B cell (primary cell): ENCODE measurements at regions not wholly inside any gene's neighbourhood (a gene's known extent, or its start where the extent isn't known, plus 50 kb on each side); places are given as distances from the start of the nearest gene placed in this dataset.

Experiments
- ATAC-seq: fragments of 200-7000 bp; cut with Tn5 transposase; one replicate; pipeline ENCODE4 v1.10.0; 2021; ENCODE audit warnings: low read depth, mild to moderate bottlenecking, moderate number of reproducible peaks, moderate library complexity
- CTCF ChIA-PET: fragments of 350-600 bp; sonication (Branson Sonifier 250); formaldehyde crosslinking; loops from one replicate; lab custom pipeline; 2021; ENCODE audit warnings: antibody characterized with exemption, inconsistent platforms; lab: Charles Lee
- POLR2A ChIA-PET: fragments of 350-600 bp; sonication (Branson Sonifier 250); formaldehyde crosslinking; loops from one replicate; lab custom pipeline; 2021; ENCODE audit warnings: antibody characterized with exemption; lab: Charles Lee
- DNase-seq: peaks from one replicate; pipeline ENCODE4 v3.0.0; 2013
- H2AFZ ChIP-seq: 2 replicates; pipeline ENCODE4 v1.6.1; 2012; ENCODE audit warnings: mild to moderate bottlenecking, low read depth, low read length; ENCODE audit not compliant: insufficient read depth, poor library complexity, severe bottlenecking
- H3K27ac ChIP-seq, 2 donors: 1 replicate in 1 of 2; 2 replicates in 1 of 2; pipeline ENCODE4 v1.5.1; 2012 to 2013; ENCODE audit warnings: low read length in 2 of 2, mild to moderate bottlenecking in 2 of 2, moderate library complexity in 1 of 2
- H3K27me3 ChIP-seq, 4 experiments: fragments of 200-600 bp in 1 of 4; sonication (generic) in 1 of 4; replicated peaks in 1 of 4; 1 replicate in 2 of 4; 2 replicates in 2 of 4; pipeline versions ENCODE4 v1.6.1 to v1.7.0; 2013 to 2016; ENCODE audit warnings: low read length in 3 of 4, mild to moderate bottlenecking in 2 of 4, mixed read lengths in 1 of 4, moderate library complexity in 1 of 4; ENCODE audit not compliant: insufficient read depth in 4 of 4, control insufficient read depth in 3 of 4; ENCODE audit errors: control extremely low read depth in 1 of 4
- H3K36me3 ChIP-seq, 2 experiments: replicated peaks in 1 of 2; 1 replicate in 1 of 2; 2 replicates in 1 of 2; pipeline versions ENCODE4 v1.6.1 to v1.7.1; 2013; ENCODE audit warnings: low read length in 1 of 2; ENCODE audit not compliant: insufficient read depth in 2 of 2, control insufficient read depth in 1 of 2; ENCODE audit errors: control extremely low read depth in 1 of 2, extremely low read depth in 1 of 2
- H3K4me1 ChIP-seq, 2 donors: fragments of 200-600 bp in 1 of 2; sonication (generic) in 1 of 2; 1 replicate in 1 of 2; 2 replicates in 1 of 2; pipeline versions ENCODE4 v1.5.1 to v1.6.1; 2013 to 2017; ENCODE audit warnings: low read length in 2 of 2; ENCODE audit not compliant: control insufficient read depth in 2 of 2, insufficient read depth in 2 of 2
- H3K4me2 ChIP-seq: replicated peaks from 2 replicates; pipeline ENCODE3; 2012; ENCODE audit warnings: mild to moderate bottlenecking, low read depth, low read length; ENCODE audit not compliant: poor library complexity, severe bottlenecking
- H3K4me3 ChIP-seq, 5 experiments: fragments of 200-600 bp in 1 of 5; sonication (generic) in 1 of 5; 1 replicate in 3 of 5; 2 replicates in 2 of 5; pipeline versions ENCODE4 v1.5.1 to v1.7.0; 2011 to 2016; ENCODE audit warnings: low read length in 4 of 5, mild to moderate bottlenecking in 4 of 5, low read depth in 2 of 5, control low read depth in 1 of 5, moderate library complexity in 1 of 5; ENCODE audit not compliant: insufficient read depth in 1 of 5; ENCODE audit errors: control extremely low read depth in 1 of 5, extremely low read depth in 1 of 5
- H3K79me2 ChIP-seq: fragments of 200-600 bp; sonication (generic); one replicate; pipeline ENCODE4 v1.6.0; 2016; ENCODE audit warnings: low read length; ENCODE audit not compliant: control insufficient read depth, insufficient read depth
- H3K9ac ChIP-seq: fragments of 200-600 bp; sonication (generic); 2 replicates; pipeline ENCODE4 v1.6.1; 2017; ENCODE audit warnings: mild to moderate bottlenecking, low read length, moderate library complexity
- H3K9me3 ChIP-seq, 3 donors: one replicate each; pipeline versions ENCODE4 v1.6.1 to v1.7.1; 2013; ENCODE audit warnings: low read length in 2 of 3; ENCODE audit not compliant: control insufficient read depth in 2 of 3, insufficient read depth in 1 of 3; ENCODE audit errors: control extremely low read depth in 1 of 3
- H4K20me1 ChIP-seq: 2 replicates; pipeline ENCODE4 v1.6.0; 2012; ENCODE audit warnings: mild to moderate bottlenecking, low read length; ENCODE audit not compliant: insufficient read depth, control insufficient read depth, poor library complexity, severe bottlenecking
- H3K27ac Mint-ChIP-seq: one replicate; pipeline ENCODE4 v1.8.0; 2021; ENCODE audit warnings: mixed read lengths
- H3K27me3 Mint-ChIP-seq: one replicate; pipeline ENCODE4 v1.8.0; 2021; ENCODE audit warnings: mixed read lengths
- H3K4me1 Mint-ChIP-seq: one replicate; pipeline ENCODE4 v1.8.0; 2021; ENCODE audit warnings: mixed read lengths
- H3K4me3 Mint-ChIP-seq: one replicate; pipeline ENCODE4 v1.8.0; 2021; ENCODE audit warnings: mixed read lengths
- H3K9me3 Mint-ChIP-seq: one replicate; pipeline ENCODE4 v1.8.0; 2022; ENCODE audit warnings: mixed read lengths; ENCODE audit not compliant: insufficient read depth
- CTCF ChIP-seq: fragments of 200-600 bp; IDR thresholded peaks from one replicate; pipeline ENCODE4 v1.8.0; 2022; ENCODE audit warnings: antibody characterized with exemption, mild to moderate bottlenecking
- EZH2 ChIP-seq: IDR thresholded peaks from 2 replicates; pipeline ENCODE4 v1.6.1; 2012; ENCODE audit warnings: borderline replicate concordance, low read depth, mild to moderate bottlenecking, moderate library complexity, low read length; ENCODE audit not compliant: insufficient read depth, poor library complexity, severe bottlenecking
- whole genome bisulfite sequencing: methylation state at CpG from one replicate; pipeline ENCODE4 v1.1.5; 2013; ENCODE audit warnings: missing lambda C conversion rate; ENCODE audit not compliant: insufficient coverage; 5-methylcytosine and 5-hydroxymethylcytosine counted together
- intact Hi-C: fragments of 100-400 bp; cut with micrococcal nuclease; formaldehyde crosslinking; loops from one replicate; pipeline ENCODE4 v1.10.0; 2022

GRCh38 chr3:156033428-156033827, 87.0 kb upstream of the KCNAB1 start:
- no peak overlapping the region for H2AFZ ChIP-seq
- DNase-seq = no peak
- no peaks in the 10 kb centered on the region for H3K79me2 ChIP-seq
- no peaks in the 10 kb centered on the region for H3K27me3 ChIP-seq
- ChIA-PET CTCF (no interaction called here), POLR2A (no interaction called here)
- H3K27ac ChIP-seq = no peak overlapping the region
- ATAC-seq = no peak
- Mint-ChIP-seq H3K4me3 (no peak overlapping the region), H3K4me1 (no peaks in the 10 kb centered on the region), H3K27me3 (peaks cover 10% of the 10 kb centered on the region), H3K27ac (no peak overlapping the region), H3K9me3 (no peaks in the 10 kb centered on the region)
- WGBS = 100% methylated on average over 2 of the region's 5 CpGs
- H3K36me3 ChIP-seq = no peaks in the 10 kb centered on the region
- H3K4me3 ChIP-seq = no peak overlapping the region
- no peak overlapping the region for H3K4me2 ChIP-seq
- no peaks in the 10 kb centered on the region for H3K4me1 ChIP-seq
- no peak for TF ChIP-seq EZH2
- TF ChIP-seq CTCF = no peak
- intact Hi-C loops = no loop called here
- H3K9ac ChIP-seq = no peak overlapping the region
- no peaks in the 10 kb centered on the region for H4K20me1 ChIP-seq
- H3K9me3 ChIP-seq = no peaks in the 10 kb centered on the region

GRCh38 chr3:156035158-156035557, 85.2 kb upstream of the KCNAB1 start:
- peaks cover 10% of the 10 kb centered on the region for H3K27me3 Mint-ChIP-seq
- Histone ChIP-seq H3K27ac (no peak overlapping the region), H2AFZ (no peak overlapping the region), H3K4me2 (no peak overlapping the region), H3K9me3 (no peaks in the 10 kb centered on the region), H3K9ac (no peak overlapping the region), H3K4me3 (no peak overlapping the region), H3K27me3 (no peaks in the 10 kb centered on the region), H3K36me3 (no peaks in the 10 kb centered on the region), H3K79me2 (no peaks in the 10 kb centered on the region), H4K20me1 (no peaks in the 10 kb centered on the region), H3K4me1 (no peaks in the 10 kb centered on the region)
- TF ChIP-seq CTCF = no peak
- TF ChIP-seq EZH2 = no peak
- H3K4me3 Mint-ChIP-seq = no peak overlapping the region
- H3K27ac Mint-ChIP-seq = no peak overlapping the region
- ChIA-PET CTCF (no interaction called here), POLR2A (no interaction called here)
- H3K4me1 Mint-ChIP-seq = no peaks in the 10 kb centered on the region
- DNase-seq = no peak
- no peak for ATAC-seq
- intact Hi-C loops = no loop called here
- H3K9me3 Mint-ChIP-seq = no peaks in the 10 kb centered on the region
- 74% methylated on average over 1 of the region's 1 CpG for WGBS
